ENCODE measurements at regions not wholly inside any gene's neighbourhood (a gene's known extent, or its start where the extent isn't known, plus 50 kb on each side); places are given as distances from the start of the nearest gene placed in this dataset.

DNA sequence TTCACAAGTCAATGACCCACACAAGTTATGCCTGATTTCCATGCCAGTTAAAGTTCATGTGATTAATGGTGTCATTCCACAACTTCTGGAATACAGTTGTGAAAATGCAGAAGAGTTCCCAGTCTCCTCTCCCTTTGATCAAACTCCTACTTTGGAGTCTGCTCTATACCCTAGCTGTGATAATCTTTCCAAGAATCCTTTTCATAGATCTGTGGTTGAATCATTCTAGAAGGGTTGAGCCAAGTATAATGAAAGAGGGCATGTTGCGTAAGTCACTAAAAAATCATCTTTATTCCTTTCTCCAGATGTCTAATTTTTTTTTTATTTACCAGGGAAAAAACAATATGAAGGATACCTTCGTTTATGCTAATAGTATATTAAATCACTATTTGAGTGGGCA lies 89.7 kb upstream of the CARD18 start:
- no peak for DNase-seq

DNA sequence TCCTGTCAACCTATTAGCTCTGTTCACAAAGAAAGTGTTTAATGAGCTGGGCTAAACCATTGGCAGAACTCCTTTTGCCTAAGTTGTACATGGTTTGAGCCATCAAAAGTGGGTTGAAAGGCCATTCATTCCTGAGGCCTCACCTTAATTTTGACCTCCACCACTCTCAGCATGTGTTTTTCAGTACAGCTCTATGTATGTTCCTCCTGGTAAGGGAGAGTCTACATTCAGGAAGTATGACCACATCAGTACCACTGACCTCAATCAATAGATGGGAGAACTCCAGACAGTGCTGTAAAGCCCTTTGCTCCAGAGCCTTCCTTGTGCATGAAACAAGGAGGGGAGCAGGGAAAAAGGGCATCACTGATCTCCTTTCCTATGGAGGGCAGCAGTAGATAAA lies 87.8 kb upstream of the CARD18 start:
- no peak for DNase-seq

- no peak for DNase-seq
Measured at GRCh38 chr11:105226766-105227165, 87.2 kb upstream of the CARD18 start.

DNA sequence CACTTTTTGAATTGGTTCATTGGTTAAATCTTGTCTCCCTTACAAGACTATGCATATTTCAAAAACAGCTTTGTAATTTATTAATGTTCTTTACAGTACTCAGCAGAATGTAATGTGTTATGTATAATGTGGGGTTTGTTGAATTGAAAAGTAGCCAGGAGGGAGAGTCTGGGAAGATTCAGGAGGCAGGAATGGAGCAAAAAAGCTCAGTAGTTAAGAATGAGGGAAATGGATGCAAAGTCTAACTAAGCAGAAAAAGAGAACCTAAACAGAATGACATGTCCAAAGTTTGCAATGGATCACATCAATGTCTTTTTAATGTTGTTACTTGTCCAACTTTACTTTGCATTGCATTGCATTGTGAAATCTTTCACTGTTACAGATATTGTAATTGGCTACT lies 86.5 kb upstream of the CARD18 start:
- DNase-seq, result peak; percentile 20

DNA sequence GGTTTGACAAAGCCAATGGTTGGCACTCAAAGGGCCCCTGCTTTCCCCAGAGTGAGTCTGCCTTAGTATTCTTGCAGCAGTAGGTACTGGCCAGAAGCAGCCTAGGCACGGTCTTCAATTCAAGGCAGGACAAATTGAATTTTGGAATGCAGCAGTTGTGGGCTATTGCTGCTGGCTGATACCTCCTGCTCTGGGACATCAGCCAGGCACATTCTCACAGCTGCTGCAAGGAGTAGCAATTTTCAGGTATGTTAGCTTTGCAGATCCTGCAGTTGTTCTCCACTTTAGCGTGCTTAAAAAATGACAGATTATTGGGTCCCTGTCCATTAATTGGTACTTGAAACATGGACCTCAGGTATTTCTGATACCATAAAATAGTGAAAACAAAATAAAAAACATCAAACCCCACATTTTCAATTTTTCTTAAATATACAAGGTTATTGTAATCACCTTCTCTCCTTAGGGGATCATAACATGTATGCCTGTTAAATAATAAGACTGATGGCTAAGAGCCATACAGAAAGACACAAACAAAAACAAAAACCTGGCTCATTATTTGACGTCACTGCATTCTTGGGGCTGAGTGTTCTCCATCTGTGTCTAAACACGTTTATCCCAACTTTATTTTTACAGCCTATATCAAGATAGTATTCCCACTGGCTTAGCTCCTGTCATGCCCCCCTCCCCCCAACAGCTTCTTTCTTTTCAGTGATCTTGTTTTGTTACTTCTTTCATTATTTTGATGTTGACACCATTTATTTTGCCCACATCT lies 85.1 kb upstream of the CARD18 start:
- peak; percentile 27 for DNase-seq

- no peak for DNase-seq
Measured at GRCh38 chr11:105220121-105220520, 80.6 kb upstream of the CARD18 start.

GRCh38 chr11:105219670-105220069 lies 80.1 kb upstream of the CARD18 start:
- DNase-seq, result no peak

- DNase-seq, result no peak
Measured at GRCh38 chr11:105219269-105219668, 79.7 kb upstream of the CARD18 start.

- DNase-seq, result no peak
Measured at GRCh38 chr11:105215528-105215927, 76.0 kb upstream of the CARD18 start.

DNA sequence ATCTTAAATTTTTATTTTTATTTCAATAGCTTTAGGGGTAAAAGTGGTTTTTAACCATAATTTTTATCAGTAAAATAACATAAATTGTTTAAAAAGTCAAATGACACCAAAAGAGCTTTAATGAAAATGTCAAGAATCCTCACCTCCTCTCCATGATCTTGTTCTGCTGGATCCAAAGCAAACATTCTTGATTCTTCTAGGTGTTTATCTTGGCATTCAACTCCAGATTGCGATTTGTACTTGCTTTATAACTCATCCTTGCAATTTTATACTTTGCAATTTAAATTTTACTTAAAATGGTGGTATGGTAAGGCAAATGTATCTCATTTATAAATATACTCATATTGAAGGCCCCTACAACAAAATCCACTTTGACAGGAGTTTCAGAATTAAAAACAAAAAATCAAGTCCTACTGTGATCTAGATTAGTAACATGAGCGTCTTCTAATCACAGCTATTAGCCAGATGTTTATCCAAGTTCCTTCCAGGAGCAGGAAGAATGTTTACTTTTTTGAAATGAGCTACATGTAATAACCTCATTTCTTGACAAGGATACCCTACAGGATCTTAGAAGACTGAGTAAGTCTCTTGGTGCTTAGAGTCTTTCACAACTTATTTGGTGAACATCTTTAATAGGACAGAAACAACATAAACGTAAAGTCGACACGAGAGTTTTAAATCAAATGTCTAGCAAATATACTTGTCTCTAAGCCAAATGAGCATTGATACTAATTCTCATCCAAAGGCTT lies 72.4 kb upstream of the CARD18 start:
- DNase-seq, result no peak

- DNase-seq, result no peak
Measured at GRCh38 chr11:105208019-105208418, 68.5 kb upstream of the CARD18 start.

GRCh38 chr11:105206633-105207032 lies 67.1 kb upstream of the CARD18 start:
- no peak for DNase-seq

DNA sequence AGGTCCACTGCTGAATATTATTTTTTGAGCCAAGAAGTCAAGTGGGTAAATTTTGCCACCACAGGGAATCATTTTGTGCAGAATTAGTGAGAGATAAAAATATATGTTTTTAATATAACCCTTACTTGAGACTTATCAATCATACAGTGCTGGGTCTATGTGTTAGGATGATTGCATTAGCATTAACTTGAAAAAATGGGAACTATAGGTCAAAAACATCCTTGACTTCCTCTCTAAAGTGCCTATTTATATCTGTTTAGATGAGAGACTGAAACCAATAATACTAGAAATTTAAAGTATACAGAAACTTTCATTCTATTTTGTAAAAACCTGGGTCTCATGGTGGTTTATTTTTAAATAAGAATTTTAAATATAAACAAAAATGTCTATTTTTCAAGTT lies 65.1 kb upstream of the CARD18 start:
- no peak for DNase-seq

- DNase-seq, result no peak
Measured at GRCh38 chr11:105203569-105204240, 64.1 kb upstream of the CARD18 start.

DNA sequence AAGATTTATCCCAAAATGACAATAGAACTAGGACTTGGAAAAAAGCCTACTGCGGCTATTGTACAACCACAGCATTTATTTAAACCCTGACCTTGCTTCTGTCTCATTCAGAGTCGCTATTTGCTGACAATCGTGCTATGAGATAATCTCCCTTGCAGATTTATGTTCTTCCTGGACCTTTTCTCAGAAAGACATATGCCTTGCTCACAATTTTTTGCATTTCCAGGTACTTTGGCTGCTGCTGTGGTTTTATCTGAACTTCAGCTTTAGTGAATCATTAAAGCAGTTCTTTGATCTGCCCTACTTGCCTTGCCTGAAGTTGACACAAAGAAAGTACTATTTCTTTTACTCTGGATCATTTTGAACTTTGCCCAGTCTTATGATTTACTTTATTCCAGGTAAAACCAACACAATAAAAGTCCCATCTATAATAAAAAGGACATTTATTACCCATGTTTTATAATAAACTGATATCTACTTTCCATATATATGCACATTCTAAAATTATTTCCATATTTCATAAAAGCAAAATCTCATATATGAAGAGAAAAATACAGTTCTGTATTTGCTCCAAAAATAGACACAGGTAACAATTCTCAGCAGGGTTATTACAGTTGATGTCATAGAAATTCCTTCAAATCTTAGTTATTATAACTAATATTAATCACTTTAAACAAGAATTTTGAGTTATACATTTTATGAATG lies 63.4 kb upstream of the CARD18 start:
- no peak for DNase-seq

DNA sequence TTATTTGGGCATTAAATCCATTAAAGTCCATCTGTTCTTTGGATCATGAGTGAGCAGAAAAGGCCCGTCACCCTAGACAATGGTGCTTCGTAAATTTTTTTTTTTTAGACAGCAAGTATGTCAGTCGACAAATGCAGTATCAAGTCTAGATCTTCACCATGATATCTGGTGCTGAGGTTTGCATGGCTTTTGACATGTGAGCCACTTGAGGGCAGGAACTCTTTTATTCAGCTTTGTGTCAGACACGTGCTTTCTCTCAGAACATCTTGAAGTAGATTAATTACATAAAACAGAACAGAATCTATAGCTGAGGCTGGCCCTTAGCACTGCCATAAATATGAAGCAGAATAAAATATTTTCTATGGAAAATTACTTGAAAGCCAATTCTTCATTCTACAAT lies 62.9 kb upstream of the CARD18 start:
- no peak for DNase-seq

DNA sequence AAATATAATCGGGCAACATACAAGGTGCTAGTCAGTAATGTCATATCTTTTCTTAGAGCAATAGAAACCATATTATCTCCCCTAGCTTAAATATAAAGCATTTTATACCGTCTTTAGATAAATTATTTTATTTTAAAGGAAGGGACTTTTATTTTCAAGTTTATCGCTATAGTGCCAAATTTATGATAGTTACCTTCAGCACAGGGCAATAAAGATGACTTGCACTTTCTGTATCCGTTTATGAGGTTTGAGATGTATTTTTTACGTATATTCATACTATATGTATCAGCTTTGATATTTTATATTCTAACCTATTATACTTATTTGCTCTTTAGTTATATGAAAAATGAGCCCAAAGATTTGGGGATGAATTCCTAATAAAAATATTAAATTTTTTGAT lies 61.6 kb upstream of the CARD18 start:
- DNase-seq, result no peak

GRCh38 chr11:105197071-105197815 lies 57.7 kb upstream of the CARD18 start:
- no peak for DNase-seq

DNA sequence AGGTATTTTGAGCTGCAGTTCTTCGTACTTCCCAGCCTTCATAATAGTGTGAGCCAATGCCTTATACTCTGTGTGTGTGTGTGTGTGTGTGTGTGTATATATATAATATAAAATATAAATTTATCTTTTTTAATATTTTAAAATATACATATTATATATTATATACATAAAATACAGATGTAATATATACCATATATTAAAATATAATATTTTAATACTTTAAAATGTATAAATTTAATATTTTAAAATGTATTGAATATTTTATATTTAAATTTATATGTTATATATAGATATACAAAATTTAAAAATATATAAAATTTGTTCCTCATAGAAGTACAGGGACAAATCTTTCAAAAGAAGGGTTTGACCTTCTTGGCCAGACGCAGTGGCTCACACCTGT lies 53.7 kb upstream of the CARD18 start:
- DNase-seq, result no peak

GRCh38 chr11:105192115-105192514 lies 52.5 kb upstream of the CARD18 start:
- no peak for DNase-seq

DNA sequence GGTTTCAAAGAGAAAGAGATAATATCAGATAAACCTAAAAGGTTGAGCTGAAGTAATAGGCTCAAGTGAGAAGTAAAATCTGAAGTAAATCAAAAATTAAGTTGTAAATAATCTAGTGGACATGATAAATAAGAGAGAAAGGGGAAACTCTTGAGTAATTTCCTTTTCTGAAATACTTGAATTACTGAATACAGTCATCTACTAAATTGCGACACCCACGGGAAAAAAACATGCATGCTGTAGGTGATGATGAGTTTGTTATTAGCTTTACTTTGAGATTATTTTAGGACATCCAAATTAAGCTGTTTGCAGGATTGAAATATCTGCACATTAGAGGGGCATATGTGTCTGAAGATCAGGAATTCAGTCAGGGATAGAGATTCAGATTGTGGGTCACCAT lies 50.0 kb upstream of the CARD18 start:
- DNase-seq, result no peak

Data from tongue (tissue), 1 donor.